MM.1S (cell line): ENCODE measurements at regions not wholly inside any gene's neighbourhood (a gene's known extent, or its start where the extent isn't known, plus 50 kb on each side); places are given as distances from the start of the nearest gene placed in this dataset.

ENCODE experiments used
- CTCF ChIP-seq: fragments of 300-600 bp; sonication (generic); IDR thresholded peaks from 2 replicates; pipeline ENCODE4 v1.5.1; 2016; ENCODE audit warnings: antibody characterized with exemption, low read length, mixed read lengths
- EZH2phosphoT487 ChIP-seq: fragments of 300-600 bp; sonication (generic); IDR thresholded peaks from 2 replicates; pipeline ENCODE4 v1.6.1; 2018; ENCODE audit warnings: antibody characterized with exemption, low read length

GRCh38 chr1:17970757-17971156 lies 136.8 kb upstream of the IGSF21 start:
- TF ChIP-seq CTCF (no peak), EZH2phosphoT487 (no peak)
